Astrocyte of the cerebellum (primary cell): ENCODE measurements at regions not wholly inside any gene's neighbourhood (a gene's known extent, or its start where the extent isn't known, plus 50 kb on each side); places are given as distances from the start of the nearest gene placed in this dataset.
"Not testable (repeated sequence)": the region's sequence is repeated elsewhere in the genome, so short reads cannot be mapped to it uniquely, and the experiment has no call there.

Source experiments
- DNase-seq: peaks from one replicate; pipeline ENCODE4 v3.0.0-alpha.2; 2011; ENCODE audit warnings: low read depth
- H3K4me3 ChIP-seq: 2 replicates; pipeline ENCODE4 v1.5.1; 2011; ENCODE audit warnings: mild to moderate bottlenecking, low read depth, low read length, moderate library complexity
- CTCF ChIP-seq: IDR thresholded peaks from 2 replicates; pipeline ENCODE4 v1.5.1; 2012; ENCODE audit warnings: low read length, low read depth, moderate library complexity, mild to moderate bottlenecking; ENCODE audit errors: missing control alignments
- in situ Hi-C: cut with HindIII; loops from 2 replicates; pipeline ENCODE4 v1.10.0; 2017; ENCODE audit warnings: low sequenced_read_pairs

- no peak overlapping the region for H3K4me3 ChIP-seq
- no peak for DNase-seq
- in situ Hi-C loops: no loop called here
- TF ChIP-seq CTCF: no peak
These were observed 738.8 kb upstream of the SGO1 start for GRCh38 chr3:20924646-20925385.

GRCh38 chr3:20921112-20921511 is 735.1 kb upstream of the SGO1 start:
- in situ Hi-C loops, H3K4me3 ChIP-seq, DNase-seq: not testable (repeated sequence)

GRCh38 chr3:20916951-20917606 is 731.1 kb upstream of the SGO1 start:
- H3K4me3 ChIP-seq: no peak overlapping the region
- DNase-seq: no peak
- no peak for TF ChIP-seq CTCF
- in situ Hi-C loops: loop anchor here (10.0 kb wide), 1 partner anchor 58 kb away; no protein-coding TSS in a partner anchor

- TF ChIP-seq CTCF: no peak
These were observed 728.3 kb upstream of the SGO1 start for GRCh38 chr3:20914310-20914709.

GRCh38 chr3:20912406-20912805 is 726.4 kb upstream of the SGO1 start:
- H3K4me3 ChIP-seq: no peak overlapping the region
- DNase-seq: no peak
- no peak for TF ChIP-seq CTCF
- in situ Hi-C loops: loop anchor here (10.0 kb wide), 1 partner anchor 62 kb away; no protein-coding TSS in a partner anchor

More at GRCh38 chr3:20914310-20914709, 728.3 kb upstream of the SGO1 start:
- H3K4me3 ChIP-seq: no peak overlapping the region
- in situ Hi-C loops: loop anchor here (10.0 kb wide), 1 partner anchor 60 kb away; no protein-coding TSS in a partner anchor
- no peak for DNase-seq

GRCh38 chr3:20909511-20909910 is 723.5 kb upstream of the SGO1 start:
- no peak overlapping the region for H3K4me3 ChIP-seq
- no peak for TF ChIP-seq CTCF
- DNase-seq: no peak
- in situ Hi-C loops: no loop called here
